Stimulated activated naive CD8-positive, alpha-beta T cell treated with anti-CD3 and anti-CD28 coated beads, Interleukin-15, amount 100 ng/mL, for 72 hours (primary cell): ENCODE measurements at regions not wholly inside any gene's neighbourhood (a gene's known extent, or its start where the extent isn't known, plus 50 kb on each side); places are given as distances from the start of the nearest gene placed in this dataset.
"Not testable (repeated sequence)": the region's sequence is repeated elsewhere in the genome, so short reads cannot be mapped to it uniquely, and the experiment has no call there.

Experiments
- ATAC-seq: fragments of 150-1000 bp; cut with Tn5 transposase; 2 replicates; pipeline ENCODE4 v1.10.0; 2021; ENCODE audit warnings: mild to moderate bottlenecking, moderate library complexity
- DNase-seq, 2 donors: peaks; one replicate each; pipeline ENCODE4 v3.0.0; 2021 to 2022
- H3K27ac Mint-ChIP-seq, 2 donors: one replicate each; pipeline ENCODE4 v1.8.0; 2022; ENCODE audit warnings: mild to moderate bottlenecking in 2 of 2, mixed read lengths in 2 of 2, moderate library complexity in 2 of 2
- H3K27me3 Mint-ChIP-seq: one replicate; pipeline ENCODE4 v1.8.0; 2022; ENCODE audit warnings: mixed read lengths
- H3K4me1 Mint-ChIP-seq: one replicate; pipeline ENCODE4 v1.8.0; 2022; ENCODE audit warnings: mild to moderate bottlenecking, mixed read lengths
- H3K4me3 Mint-ChIP-seq, 2 donors: one replicate each; pipeline ENCODE4 v1.8.0; 2022; ENCODE audit warnings: mild to moderate bottlenecking in 2 of 2, mixed read lengths in 2 of 2, moderate library complexity in 1 of 2
- H3K9me3 Mint-ChIP-seq, 2 donors: one replicate each; pipeline ENCODE4 v1.8.0; 2022; ENCODE audit warnings: mixed read lengths in 2 of 2

GRCh38 chr3:15851735-15852134, 54.0 kb upstream of the ANKRD28 start:
- peaks cover 12% of the 10 kb centered on the region for H3K4me1 Mint-ChIP-seq
- no peak overlapping the region for H3K4me3 Mint-ChIP-seq
- ATAC-seq = no peak
- H3K9me3 Mint-ChIP-seq = peaks cover 0 to 7% of the 10 kb centered on the region in 2 donors
- no peak overlapping the region for H3K27ac Mint-ChIP-seq
- H3K27me3 Mint-ChIP-seq = no peaks in the 10 kb centered on the region
- DNase-seq = no peak

GRCh38 chr3:15858547-15859506, 61.0 kb upstream of the ANKRD28 start:
- ATAC-seq = peak; percentile 78
- peak; percentile 64 to 74 for DNase-seq
- peak overlapping the region; percentile 94 to 98 for H3K4me3 Mint-ChIP-seq
- peaks cover 0 to 7% of the 10 kb centered on the region in 2 donors for H3K9me3 Mint-ChIP-seq
- H3K27me3 Mint-ChIP-seq = no peaks in the 10 kb centered on the region
- H3K27ac Mint-ChIP-seq = peak overlapping the region in 1 of 2 donors; percentile 92
- peaks cover 28% of the 10 kb centered on the region for H3K4me1 Mint-ChIP-seq

DNA sequence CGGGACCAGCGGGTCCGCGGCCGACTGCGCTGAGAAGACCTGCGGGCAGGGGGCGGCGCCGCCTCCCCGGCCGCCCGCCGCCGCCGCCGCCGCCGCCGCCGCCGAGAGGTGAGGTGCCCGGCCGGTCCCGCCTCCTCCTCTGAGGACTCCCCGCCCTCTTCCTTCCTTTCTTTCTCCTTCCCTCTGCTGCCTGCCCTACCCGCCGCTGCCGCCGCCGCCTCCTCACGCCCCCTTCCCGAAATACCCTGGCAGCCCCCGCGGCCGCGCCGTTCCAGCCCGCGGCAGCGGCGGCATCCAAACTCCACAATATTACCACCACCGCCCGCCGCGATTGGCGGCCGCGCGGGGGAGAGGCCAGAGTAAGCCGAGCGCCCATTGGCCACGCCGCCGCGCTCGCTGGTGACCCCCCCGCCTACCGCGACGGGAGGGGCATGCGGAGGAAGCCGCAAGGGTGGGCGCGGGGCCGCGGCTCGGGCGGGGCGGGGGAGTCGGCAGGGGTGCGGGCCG, 61.8 kb upstream of the ANKRD28 start:
- H3K9me3 Mint-ChIP-seq = peaks cover under 1% of the 10 kb centered on the region in 2 donors
- peaks cover 28% of the 10 kb centered on the region for H3K4me1 Mint-ChIP-seq
- peak overlapping the region; percentile 92 to 99 for H3K27ac Mint-ChIP-seq
- H3K27me3 Mint-ChIP-seq = no peaks in the 10 kb centered on the region
- peak; percentile 68 to 74 for DNase-seq
- peak; percentile 84 for ATAC-seq
- H3K4me3 Mint-ChIP-seq = peak overlapping the region; percentile 94 to 98

- Mint-ChIP-seq H3K9me3 (peaks cover 7 to 8% of the 10 kb centered on the region in 2 donors), H3K4me1 (peaks cover 28% of the 10 kb centered on the region), H3K4me3 (peak overlapping the region; percentile 82 to 98), H3K27me3 (no peaks in the 10 kb centered on the region), H3K27ac (peak overlapping the region; percentile 12 to 81)
- DNase-seq = peak; percentile 21 to 44
- ATAC-seq = peak; percentile 81
These were observed 62.5 kb upstream of the ANKRD28 start for GRCh38 chr3:15860014-15860934.

- H3K4me3 Mint-ChIP-seq = peak overlapping the region; percentile 82 to 98
- peaks cover 28% of the 10 kb centered on the region for H3K4me1 Mint-ChIP-seq
- ATAC-seq = no peak
- peak overlapping the region; percentile 66 to 71 for H3K27ac Mint-ChIP-seq
- H3K9me3 Mint-ChIP-seq = peaks cover 8% of the 10 kb centered on the region in 2 donors
- DNase-seq = no peak
- no peaks in the 10 kb centered on the region for H3K27me3 Mint-ChIP-seq
These were observed 63.4 kb upstream of the ANKRD28 start for GRCh38 chr3:15861163-15861562.

- H3K9me3 Mint-ChIP-seq = peaks cover 0 to 8% of the 10 kb centered on the region in 2 donors
- DNase-seq = no peak
- no peaks in the 10 kb centered on the region for H3K4me1 Mint-ChIP-seq
- H3K27ac Mint-ChIP-seq = no peak overlapping the region
- no peak overlapping the region for H3K4me3 Mint-ChIP-seq
- H3K27me3 Mint-ChIP-seq = no peaks in the 10 kb centered on the region
- ATAC-seq = no peak
These were observed 75.0 kb upstream of the ANKRD28 start for GRCh38 chr3:15872807-15873206.

- ATAC-seq = no peak
- no peak for DNase-seq
- no peak overlapping the region for H3K27ac Mint-ChIP-seq
- H3K9me3 Mint-ChIP-seq = peaks cover 0 to 12% of the 10 kb centered on the region in 2 donors
- no peaks in the 10 kb centered on the region for H3K4me1 Mint-ChIP-seq
- H3K27me3 Mint-ChIP-seq = no peaks in the 10 kb centered on the region
- no peak overlapping the region for H3K4me3 Mint-ChIP-seq
These were observed 75.6 kb upstream of the ANKRD28 start for GRCh38 chr3:15873415-15873814.

DNA sequence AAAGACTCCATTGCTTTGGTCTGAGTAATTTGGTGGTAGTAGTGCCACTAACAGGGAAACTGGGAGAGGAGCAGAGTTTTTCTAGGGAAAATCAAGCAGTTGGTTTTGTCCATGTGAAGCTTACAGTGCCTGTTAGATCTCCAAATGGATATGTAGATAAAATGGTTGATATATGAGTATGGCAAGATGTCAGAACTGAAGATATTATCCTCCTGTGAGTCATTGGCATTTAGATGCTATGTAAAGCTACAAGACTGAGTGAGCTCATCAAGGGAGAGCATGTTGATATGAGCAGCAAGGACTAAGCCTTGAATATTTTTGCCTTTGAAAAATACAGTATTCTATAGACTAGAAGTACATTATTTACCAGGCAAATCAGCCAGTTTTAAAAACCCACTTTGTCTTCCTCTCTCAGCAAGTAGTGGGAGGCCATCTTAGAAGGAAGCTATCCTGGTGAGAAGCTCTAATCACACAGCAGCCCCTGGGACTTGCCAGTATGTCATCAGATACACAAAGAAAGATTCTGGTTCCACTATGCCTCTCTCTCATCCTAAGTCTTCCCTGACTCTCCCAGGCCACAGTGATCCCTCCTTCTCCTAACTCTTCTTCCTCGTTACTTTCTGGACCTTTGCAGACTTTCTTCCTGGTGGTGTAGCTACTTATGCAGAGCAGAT, 77.4 kb upstream of the ANKRD28 start:
- Mint-ChIP-seq H3K27ac (no peak overlapping the region), H3K9me3 (peaks cover 0 to 13% of the 10 kb centered on the region in 2 donors), H3K4me1 (no peaks in the 10 kb centered on the region), H3K4me3 (no peak overlapping the region), H3K27me3 (no peaks in the 10 kb centered on the region)
- DNase-seq (no peak), ATAC-seq (no peak)

DNA sequence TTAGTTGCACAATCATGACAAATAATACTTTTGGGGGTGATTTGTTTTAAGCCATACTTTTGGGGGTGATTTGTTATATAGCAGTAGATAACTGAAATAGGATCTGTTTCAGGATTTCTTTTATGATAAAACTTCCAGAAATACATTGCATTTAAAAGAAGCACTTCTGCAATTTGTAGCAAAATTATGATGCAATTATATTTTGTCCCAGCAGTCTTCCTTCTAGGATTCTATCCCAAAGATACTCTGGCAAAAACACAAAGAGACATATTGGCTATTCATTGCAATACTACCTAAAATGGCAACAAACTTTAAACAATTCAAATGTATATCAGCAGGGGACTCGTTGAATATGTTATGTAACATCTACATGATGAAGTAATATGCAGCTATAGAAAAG, 78.9 kb upstream of the ANKRD28 start:
- no peak overlapping the region for H3K27ac Mint-ChIP-seq
- DNase-seq = no peak
- H3K4me1 Mint-ChIP-seq = no peaks in the 10 kb centered on the region
- H3K27me3 Mint-ChIP-seq = no peaks in the 10 kb centered on the region
- ATAC-seq = no peak
- H3K4me3 Mint-ChIP-seq = no peak overlapping the region
- H3K9me3 Mint-ChIP-seq = peaks cover 0 to 5% of the 10 kb centered on the region in 2 donors

DNA sequence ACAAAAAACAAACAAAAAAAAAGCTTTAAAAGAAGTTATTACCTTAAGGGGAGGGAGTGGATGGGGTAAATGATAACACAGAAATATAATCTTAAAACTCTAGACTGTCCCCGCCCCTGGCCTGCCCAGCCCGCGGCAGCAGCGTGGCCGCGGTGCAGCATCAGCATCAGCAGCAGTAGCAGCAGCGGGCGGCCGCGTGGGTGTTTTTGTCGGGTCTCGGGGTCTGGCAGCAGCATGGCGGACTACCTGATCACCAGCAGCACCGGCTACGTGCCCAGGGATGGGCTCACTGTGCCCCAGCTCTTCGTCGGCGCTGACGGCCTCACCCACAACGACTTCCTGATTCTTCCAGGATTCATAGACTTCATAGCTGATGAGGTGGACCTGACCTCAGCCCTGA, 80.0 kb upstream of the ANKRD28 start:
- DNase-seq (no peak), ATAC-seq (no peak)
- Mint-ChIP-seq H3K27me3 (no peaks in the 10 kb centered on the region), H3K27ac (no peak overlapping the region), H3K4me1 (no peaks in the 10 kb centered on the region), H3K9me3 (peaks cover 0 to 5% of the 10 kb centered on the region in 2 donors), H3K4me3 (no peak overlapping the region)

- H3K27me3 Mint-ChIP-seq, ATAC-seq, H3K9me3 Mint-ChIP-seq, DNase-seq, H3K4me1 Mint-ChIP-seq, H3K4me3 Mint-ChIP-seq, H3K27ac Mint-ChIP-seq: not testable (repeated sequence)
These were observed 82.0 kb upstream of the ANKRD28 start for GRCh38 chr3:15879787-15880186.

DNA sequence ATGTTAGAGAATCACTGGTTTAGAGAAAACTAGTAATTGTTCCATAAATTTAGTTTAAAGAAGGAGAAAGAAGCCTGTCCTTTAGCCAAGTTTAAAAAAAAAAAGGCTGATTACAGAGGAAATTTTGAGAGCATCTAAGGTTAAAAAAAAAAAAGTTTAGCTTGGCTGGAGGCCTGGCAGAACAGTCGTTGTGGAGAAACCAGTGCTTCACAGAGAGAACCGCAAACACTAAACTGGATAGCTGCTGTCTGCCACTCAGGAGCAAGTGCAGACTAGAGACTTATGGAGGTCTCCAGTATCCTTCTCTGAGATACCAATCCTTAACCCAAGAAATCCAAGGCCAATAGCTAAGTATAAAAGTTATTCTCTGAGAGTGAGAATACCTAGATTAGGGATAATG, 84.8 kb upstream of the ANKRD28 start:
- no peaks in the 10 kb centered on the region for H3K4me1 Mint-ChIP-seq
- H3K27ac Mint-ChIP-seq = no peak overlapping the region
- peaks cover 17 to 29% of the 10 kb centered on the region in 2 donors for H3K9me3 Mint-ChIP-seq

DNA sequence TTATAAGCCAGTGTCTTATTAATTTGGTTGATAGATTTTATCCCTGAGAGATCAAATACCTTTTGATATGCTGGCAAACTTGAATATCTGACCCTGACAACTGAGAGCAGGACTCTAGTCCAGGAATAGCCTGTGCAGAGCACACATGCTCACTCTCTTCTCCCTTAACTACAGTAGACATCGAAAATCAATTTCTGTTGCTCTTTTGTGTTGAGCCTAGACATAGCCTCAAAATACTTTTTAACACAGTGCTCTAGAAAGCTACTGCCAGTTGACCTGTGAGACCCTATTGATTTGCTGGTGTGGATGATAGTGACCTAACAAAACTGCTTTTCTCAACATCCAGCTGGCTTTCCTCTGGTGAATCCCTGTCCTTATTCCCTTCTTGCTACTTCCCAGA, 86.4 kb upstream of the ANKRD28 start:
- Mint-ChIP-seq H3K4me3 (no peak overlapping the region), H3K27me3 (no peaks in the 10 kb centered on the region), H3K9me3 (peaks cover 17 to 24% of the 10 kb centered on the region in 2 donors), H3K27ac (no peak overlapping the region), H3K4me1 (no peaks in the 10 kb centered on the region)
- ATAC-seq = no peak
- no peak for DNase-seq

More for the DNA sequence above, 84.8 kb upstream of the ANKRD28 start:
- Mint-ChIP-seq H3K27me3 (no peaks in the 10 kb centered on the region), H3K4me3 (no peak overlapping the region)
- ATAC-seq = no peak
- no peak for DNase-seq

- H3K9me3 Mint-ChIP-seq = peaks cover 17 to 24% of the 10 kb centered on the region in 2 donors
These were observed 88.7 kb upstream of the ANKRD28 start for GRCh38 chr3:15886521-15886920.

DNA sequence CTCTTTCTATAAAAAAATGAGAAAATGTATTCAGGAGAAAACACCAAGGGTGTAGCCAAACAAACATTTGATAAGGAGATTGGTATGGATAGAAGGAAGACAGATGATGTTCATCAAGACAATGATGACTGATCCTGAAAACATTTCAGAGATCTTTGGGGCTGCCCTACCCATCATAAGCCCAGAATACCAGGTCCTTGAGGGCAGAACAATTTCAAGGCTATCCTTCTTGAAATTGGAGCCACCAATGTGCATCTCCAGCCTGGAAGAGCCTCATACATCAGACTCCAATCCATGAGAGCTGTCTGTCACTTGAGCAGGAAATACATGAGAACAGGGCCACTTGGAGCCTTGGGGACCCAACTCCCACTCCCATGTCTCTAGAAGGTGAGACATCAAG, 89.5 kb upstream of the ANKRD28 start:
- no peak overlapping the region for H3K27ac Mint-ChIP-seq
- no peaks in the 10 kb centered on the region for H3K4me1 Mint-ChIP-seq
- H3K4me3 Mint-ChIP-seq = no peak overlapping the region
- no peaks in the 10 kb centered on the region for H3K27me3 Mint-ChIP-seq
- ATAC-seq = no peak
- H3K9me3 Mint-ChIP-seq = peaks cover 17 to 24% of the 10 kb centered on the region in 2 donors
- DNase-seq = no peak

More at GRCh38 chr3:15886521-15886920, 88.7 kb upstream of the ANKRD28 start:
- no peak for DNase-seq
- no peaks in the 10 kb centered on the region for H3K27me3 Mint-ChIP-seq
- no peak overlapping the region for H3K4me3 Mint-ChIP-seq
- H3K4me1 Mint-ChIP-seq = no peaks in the 10 kb centered on the region
- no peak for ATAC-seq
- H3K27ac Mint-ChIP-seq = no peak overlapping the region
